ENCODE measurements at regions not wholly inside any gene's neighbourhood (a gene's known extent, or its start where the extent isn't known, plus 50 kb on each side); places are given as distances from the start of the nearest gene placed in this dataset.

DNA sequence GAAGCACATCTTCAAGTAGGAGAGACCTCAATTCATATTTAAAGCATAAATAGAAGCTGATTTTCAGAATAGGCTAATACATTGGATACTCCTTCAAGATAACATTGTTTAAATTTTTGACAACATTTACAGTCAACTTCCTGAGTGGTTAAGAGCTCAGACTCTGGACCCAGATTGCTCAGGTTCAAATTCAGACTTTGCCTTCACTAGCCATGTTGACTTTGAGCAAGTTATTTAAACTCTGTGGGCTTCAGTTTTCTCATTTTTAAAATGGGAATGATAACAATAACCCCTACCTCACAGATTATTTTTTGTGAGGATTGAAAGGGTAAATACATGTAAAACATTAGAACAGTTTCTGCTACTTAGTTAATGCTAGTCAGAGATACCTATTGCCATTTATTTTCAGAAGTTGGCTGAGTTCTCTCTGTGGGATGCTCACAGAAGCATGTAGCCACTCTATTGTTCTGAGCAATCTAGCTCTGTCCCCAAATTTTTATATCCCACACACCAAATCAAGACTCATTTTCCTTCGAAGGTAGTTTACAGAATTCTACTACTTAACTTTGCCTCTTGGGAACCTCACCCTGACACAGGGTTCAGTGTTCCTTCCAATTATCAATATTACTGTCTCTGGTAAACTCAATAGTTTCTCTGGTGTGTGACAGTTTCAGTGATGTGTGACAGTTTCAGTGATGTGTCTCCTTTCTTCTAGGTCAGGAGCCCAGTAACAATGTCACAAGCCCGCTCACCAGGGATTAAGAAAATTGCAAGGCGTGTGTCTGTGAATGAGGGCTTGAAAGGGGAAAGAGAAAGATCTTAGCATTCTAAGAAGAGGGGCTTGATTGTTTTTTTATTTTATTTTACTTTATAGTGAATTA, 79.4 kb upstream of the OSTN start:
- H3K4me2 ChIP-seq (ENCODE audit: insufficient read depth, low read length) = no peak overlapping the region
- CTCF ChIA-PET = no interaction called here
- no peaks in the 10 kb centered on the region for H3K4me1 ChIP-seq (ENCODE audit: control insufficient read depth, extremely low read depth, insufficient read depth, low read length)
- FAIRE-seq (no peak), DNase-seq (ENCODE audit: low read depth, low spot score) (no peak)
- no peak overlapping the region for H3K9ac ChIP-seq (replicated peaks; ENCODE audit: extremely low read depth, insufficient read depth, low read length)
- H3K27ac ChIP-seq (ENCODE audit: insufficient read depth, low read depth, low read length) = no peak overlapping the region
- intact Hi-C loops (cut with micrococcal nuclease) = no loop called here
- H3K4me3 ChIP-seq (replicated peaks in 1 of 3; ENCODE audit: insufficient read depth in 1 of 3, low read depth in 1 of 3, low read length in 3 of 3) = no peak overlapping the region
- no TSS peak for BruUV-seq (replicated peaks)
- no peaks in the 10 kb centered on the region for H3K9me1 ChIP-seq (replicated peaks; ENCODE audit: control insufficient read depth, extremely low read depth, insufficient read depth, low read length)
- TF ChIP-seq POLR2A (IDR thresholded peaks at IDR 0.05; ENCODE audit: low read depth, low read length) = no peak
- no peaks in the 10 kb centered on the region for H3K79me2 ChIP-seq (ENCODE audit: control insufficient read depth, insufficient read depth, low read length)
- dilution Hi-C loops (cut with MboI; ENCODE audit: extremely low pct_ligation_motif_present, low sequenced_read_pairs) = no loop called here
- POLR2A ChIA-PET = no interaction called here
- no peaks in the 10 kb centered on the region for H3K36me3 ChIP-seq (ENCODE audit: control insufficient read depth in 2 of 2, extremely low read depth in 1 of 2, insufficient read depth in 2 of 2, low read length in 2 of 2)
- no peaks in the 10 kb centered on the region for H3K9me3 ChIP-seq (replicated peaks; ENCODE audit: control insufficient read depth, insufficient read depth, low read length)
- no peaks in the 10 kb centered on the region for H4K20me1 ChIP-seq (replicated peaks; ENCODE audit: control insufficient read depth, extremely low read depth, insufficient read depth, low read length)
- peaks cover 4 to 5% of the 10 kb centered on the region in 2 experiments for H3K27me3 ChIP-seq (ENCODE audit: control insufficient read depth in 2 of 2, insufficient read depth in 2 of 2, low read length in 2 of 2)
- no peak overlapping the region for H2AFZ ChIP-seq (ENCODE audit: low read depth, low read length)

DNA sequence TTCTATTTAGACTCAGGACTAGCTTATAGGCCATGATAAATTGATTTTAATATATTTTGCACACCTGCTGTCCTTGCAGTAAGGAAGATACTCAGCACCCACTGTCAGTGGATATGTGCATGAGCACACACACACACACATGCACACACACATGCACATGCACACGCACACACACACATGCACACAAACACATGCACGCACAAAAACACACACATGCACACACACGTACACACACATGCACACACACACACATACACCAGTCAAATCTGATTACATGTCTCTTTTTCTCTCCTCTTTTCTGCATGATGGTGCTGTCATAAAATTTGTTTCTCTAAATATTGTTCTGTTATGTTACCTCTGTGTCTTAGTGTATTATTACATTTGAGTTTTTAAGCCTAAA, 87.3 kb upstream of the OSTN start:
- no peak for DNase-seq (ENCODE audit: low read depth, low spot score)
- POLR2A ChIA-PET = no interaction called here
- Histone ChIP-seq H3K4me2 (ENCODE audit: insufficient read depth, low read length) (no peak overlapping the region), H3K27ac (ENCODE audit: insufficient read depth, low read depth, low read length) (no peak overlapping the region), H2AFZ (ENCODE audit: low read depth, low read length) (no peak overlapping the region), H3K4me3 (replicated peaks in 1 of 3; ENCODE audit: insufficient read depth in 1 of 3, low read depth in 1 of 3, low read length in 3 of 3) (no peak overlapping the region), H3K9me1 (replicated peaks; ENCODE audit: control insufficient read depth, extremely low read depth, insufficient read depth, low read length) (no peaks in the 10 kb centered on the region), H3K27me3 (ENCODE audit: control insufficient read depth in 2 of 2, insufficient read depth in 2 of 2, low read length in 2 of 2) (peaks cover 0 to 3% of the 10 kb centered on the region in 2 experiments), H3K79me2 (ENCODE audit: control insufficient read depth, insufficient read depth, low read length) (no peaks in the 10 kb centered on the region), H3K4me1 (ENCODE audit: control insufficient read depth, extremely low read depth, insufficient read depth, low read length) (no peaks in the 10 kb centered on the region), H3K9ac (replicated peaks; ENCODE audit: extremely low read depth, insufficient read depth, low read length) (no peak overlapping the region), H3K36me3 (ENCODE audit: control insufficient read depth in 2 of 2, extremely low read depth in 1 of 2, insufficient read depth in 2 of 2, low read length in 2 of 2) (no peaks in the 10 kb centered on the region), H3K9me3 (replicated peaks; ENCODE audit: control insufficient read depth, insufficient read depth, low read length) (no peaks in the 10 kb centered on the region), H4K20me1 (replicated peaks; ENCODE audit: control insufficient read depth, extremely low read depth, insufficient read depth, low read length) (no peaks in the 10 kb centered on the region)
- TF ChIP-seq, protein P1, sequence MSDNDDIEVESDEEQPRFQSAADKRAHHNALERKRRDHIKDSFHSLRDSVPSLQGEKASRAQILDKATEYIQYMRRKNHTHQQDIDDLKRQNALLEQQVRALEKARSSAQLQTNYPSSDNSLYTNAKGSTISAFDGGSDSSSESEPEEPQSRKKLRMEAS (IDR thresholded peaks at IDR 0.05; ENCODE audit: insufficient read depth, insufficient read length) = peak; percentile 10
- TF ChIP-seq EZH2 (IDR thresholded peaks at IDR 0.05; ENCODE audit: borderline replicate concordance, low read depth, low read length, severe bottlenecking) = no peak
- intact Hi-C loops (cut with micrococcal nuclease) (no loop called here), dilution Hi-C loops (cut with MboI; ENCODE audit: extremely low pct_ligation_motif_present, low sequenced_read_pairs) (no loop called here)
- BruUV-seq (replicated peaks) = no TSS peak
- FAIRE-seq = no peak
- CTCF ChIA-PET = no interaction called here

Data from endothelial cell of umbilical vein (primary cell).